ENCODE measurements at regions not wholly inside any gene's neighbourhood (a gene's known extent, or its start where the extent isn't known, plus 50 kb on each side); places are given as distances from the start of the nearest gene placed in this dataset.

DNA sequence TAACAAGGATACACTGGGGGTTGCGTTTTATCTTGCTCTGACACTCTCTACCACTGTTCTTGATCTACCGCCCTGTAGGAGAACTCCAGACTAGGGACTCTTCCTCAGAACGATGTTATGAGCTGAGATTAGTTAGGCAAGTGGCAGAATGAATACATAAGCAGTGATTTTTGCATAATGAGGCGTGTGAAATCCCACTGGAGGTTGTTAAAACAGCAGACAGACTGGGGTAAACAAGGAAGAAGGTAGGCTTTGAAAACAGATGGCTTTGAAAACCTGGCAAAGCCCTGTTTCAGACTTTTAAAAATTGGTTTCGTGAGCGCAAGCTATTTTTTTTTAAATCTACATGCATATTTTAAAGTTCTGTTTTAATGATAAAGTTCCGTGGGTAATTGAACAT, 785.2 kb downstream of the TYW1 start:
- no peak overlapping the region for H3K18ac ChIP-seq (ENCODE audit: low read depth in 1 of 2, low read length in 2 of 2)
- H3K4me3 ChIP-seq (ENCODE audit: insufficient read depth in 1 of 2, low read depth in 1 of 2, low read length in 2 of 2), result no peak overlapping the region
- H3K23ac ChIP-seq (ENCODE audit: low read length in 2 of 2), result no peak overlapping the region
- no peaks in the 10 kb centered on the region for H3K36me3 ChIP-seq (ENCODE audit: control insufficient read depth in 1 of 2, insufficient read depth in 2 of 2, low read depth in 1 of 2, low read length in 2 of 2)
- H4K8ac ChIP-seq (ENCODE audit: low read length), result no peak overlapping the region
- H3K4me1 ChIP-seq (ENCODE audit: control insufficient read depth, insufficient read depth, low read depth, low read length), result no peaks in the 10 kb centered on the region
- H3K14ac ChIP-seq (ENCODE audit: low read length in 2 of 2), result no peak overlapping the region
- H3K9me3 ChIP-seq (ENCODE audit: control insufficient read depth, low read length), result no peaks in the 10 kb centered on the region
- H2AK5ac ChIP-seq (ENCODE audit: low read length, severe bottlenecking), result no peak overlapping the region
- WGBS, result 53% methylated on average over 5 of the region's 7 CpGs
- no peak overlapping the region for H2BK15ac ChIP-seq (ENCODE audit: low read depth, poor library complexity, severe bottlenecking)
- no peak overlapping the region for H2AFZ ChIP-seq (ENCODE audit: low read depth, low read length)
- H2BK12ac ChIP-seq (ENCODE audit: low read length in 2 of 2), result no peak overlapping the region
- no peak overlapping the region for H3K4me2 ChIP-seq (ENCODE audit: low read length, poor library complexity, severe bottlenecking)
- H3K27ac ChIP-seq (ENCODE audit: low read length, poor library complexity, severe bottlenecking), result no peak overlapping the region
- H2BK5ac ChIP-seq (ENCODE audit: low read depth, low read length, poor library complexity, severe bottlenecking), result no peak overlapping the region
- H4K91ac ChIP-seq (ENCODE audit: low read length), result no peak overlapping the region
- H3K79me1 ChIP-seq (replicated peaks; ENCODE audit: low read length, poor library complexity, severe bottlenecking), result no peaks in the 10 kb centered on the region
- no peak overlapping the region for H3K4ac ChIP-seq (ENCODE audit: low read depth in 1 of 2, low read length in 2 of 2)
- no peak overlapping the region for H3K9ac ChIP-seq (ENCODE audit: low read length)
- H2BK120ac ChIP-seq (ENCODE audit: low read depth, low read length), result no peak overlapping the region
- no peaks in the 10 kb centered on the region for H3K27me3 ChIP-seq (ENCODE audit: control insufficient read depth in 1 of 2, insufficient read depth in 1 of 2, low read length in 2 of 2)
- no peak for DNase-seq

DNA sequence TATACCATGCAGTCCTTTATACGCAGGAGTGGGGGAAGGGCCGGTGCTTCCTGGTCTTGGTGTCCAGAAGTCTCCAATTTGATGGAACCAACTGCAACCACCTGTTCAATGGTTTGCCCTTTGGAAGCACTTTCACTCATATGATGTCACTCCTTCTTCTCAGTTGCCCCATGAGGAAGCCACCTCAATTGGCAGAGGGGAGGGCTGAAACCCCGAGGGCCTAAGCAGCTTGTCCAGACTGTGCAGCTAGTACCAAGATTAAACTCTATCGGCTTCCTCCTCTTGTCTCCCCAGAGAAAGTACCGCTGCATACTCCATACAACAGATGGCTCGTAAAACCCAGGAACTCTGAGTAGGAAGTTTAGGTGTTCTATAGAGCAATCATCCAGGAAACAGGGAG, 789.4 kb downstream of the TYW1 start:
- no peak overlapping the region for H2BK5ac ChIP-seq (ENCODE audit: low read depth, low read length, poor library complexity, severe bottlenecking)
- H3K9me3 ChIP-seq (ENCODE audit: control insufficient read depth, low read length), result no peaks in the 10 kb centered on the region
- no peak overlapping the region for H3K14ac ChIP-seq (ENCODE audit: low read length in 2 of 2)
- WGBS, result 91% methylated on average over 4 of the region's 6 CpGs
- H3K27ac ChIP-seq (ENCODE audit: low read length, poor library complexity, severe bottlenecking), result no peak overlapping the region
- no peak overlapping the region for H2BK12ac ChIP-seq (ENCODE audit: low read length in 2 of 2)
- no peak overlapping the region for H4K91ac ChIP-seq (ENCODE audit: low read length)
- no peak overlapping the region for H3K23ac ChIP-seq (ENCODE audit: low read length in 2 of 2)
- no peak overlapping the region for H2AK5ac ChIP-seq (ENCODE audit: low read length, severe bottlenecking)
- H2BK120ac ChIP-seq (ENCODE audit: low read depth, low read length), result no peak overlapping the region
- no peak overlapping the region for H3K4me2 ChIP-seq (ENCODE audit: low read length, poor library complexity, severe bottlenecking)
- H2AFZ ChIP-seq (ENCODE audit: low read depth, low read length), result no peak overlapping the region
- peaks cover 0 to 3% of the 10 kb centered on the region in 2 experiments for H3K27me3 ChIP-seq (ENCODE audit: control insufficient read depth in 1 of 2, insufficient read depth in 1 of 2, low read length in 2 of 2)
- no peak for DNase-seq
- no peak overlapping the region for H2BK15ac ChIP-seq (ENCODE audit: low read depth, poor library complexity, severe bottlenecking)
- H3K79me1 ChIP-seq (replicated peaks; ENCODE audit: low read length, poor library complexity, severe bottlenecking), result no peaks in the 10 kb centered on the region
- no peak overlapping the region for H4K8ac ChIP-seq (ENCODE audit: low read length)
- no peak overlapping the region for H3K4me3 ChIP-seq (ENCODE audit: insufficient read depth in 1 of 2, low read depth in 1 of 2, low read length in 2 of 2)
- H3K4ac ChIP-seq (ENCODE audit: low read depth in 1 of 2, low read length in 2 of 2), result no peak overlapping the region
- H3K18ac ChIP-seq (ENCODE audit: low read depth in 1 of 2, low read length in 2 of 2), result no peak overlapping the region
- H3K36me3 ChIP-seq (ENCODE audit: control insufficient read depth in 1 of 2, insufficient read depth in 2 of 2, low read depth in 1 of 2, low read length in 2 of 2), result no peaks in the 10 kb centered on the region
- no peaks in the 10 kb centered on the region for H3K4me1 ChIP-seq (ENCODE audit: control insufficient read depth, insufficient read depth, low read depth, low read length)
- no peak overlapping the region for H3K9ac ChIP-seq (ENCODE audit: low read length)

DNA sequence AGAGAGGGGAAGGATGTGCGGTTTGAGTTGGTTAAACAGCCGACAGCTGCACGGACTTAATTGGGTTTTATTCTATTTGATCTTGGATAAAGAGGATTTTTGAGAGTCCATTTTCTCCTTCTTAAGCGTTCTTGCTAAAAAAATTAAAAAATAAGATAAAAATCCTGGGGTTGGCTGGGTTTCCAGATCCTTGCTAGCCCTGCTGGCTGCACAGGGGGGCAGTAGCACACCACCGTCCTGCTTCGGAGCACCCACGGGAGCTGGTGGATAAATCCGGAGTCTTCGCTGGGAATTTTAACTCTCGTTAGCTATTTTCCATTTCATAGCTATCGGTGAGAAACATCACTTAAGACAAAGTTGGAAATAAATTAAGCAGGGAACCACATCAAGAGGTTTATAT, 792.0 kb downstream of the TYW1 start:
- Histone ChIP-seq H4K8ac (ENCODE audit: low read length) (no peak overlapping the region), H3K27me3 (ENCODE audit: control insufficient read depth in 1 of 2, insufficient read depth in 1 of 2, low read length in 2 of 2) (peaks cover 0 to 13% of the 10 kb centered on the region in 2 experiments), H3K79me1 (replicated peaks; ENCODE audit: low read length, poor library complexity, severe bottlenecking) (no peaks in the 10 kb centered on the region), H3K36me3 (ENCODE audit: control insufficient read depth in 1 of 2, insufficient read depth in 2 of 2, low read depth in 1 of 2, low read length in 2 of 2) (no peaks in the 10 kb centered on the region), H3K18ac (ENCODE audit: low read depth in 1 of 2, low read length in 2 of 2) (no peak overlapping the region), H2BK12ac (ENCODE audit: low read length in 2 of 2) (no peak overlapping the region), H2BK5ac (ENCODE audit: low read depth, low read length, poor library complexity, severe bottlenecking) (no peak overlapping the region), H2BK15ac (ENCODE audit: low read depth, poor library complexity, severe bottlenecking) (no peak overlapping the region), H3K14ac (ENCODE audit: low read length in 2 of 2) (no peak overlapping the region), H3K23ac (ENCODE audit: low read length in 2 of 2) (no peak overlapping the region), H2AFZ (ENCODE audit: low read depth, low read length) (no peak overlapping the region), H3K27ac (ENCODE audit: low read length, poor library complexity, severe bottlenecking) (no peak overlapping the region), H3K4ac (ENCODE audit: low read depth in 1 of 2, low read length in 2 of 2) (no peak overlapping the region), H3K9ac (ENCODE audit: low read length) (no peak overlapping the region), H3K9me3 (ENCODE audit: control insufficient read depth, low read length) (no peaks in the 10 kb centered on the region), H2BK120ac (ENCODE audit: low read depth, low read length) (no peak overlapping the region), H2AK5ac (ENCODE audit: low read length, severe bottlenecking) (no peak overlapping the region), H3K4me2 (ENCODE audit: low read length, poor library complexity, severe bottlenecking) (no peak overlapping the region), H3K4me3 (ENCODE audit: insufficient read depth in 1 of 2, low read depth in 1 of 2, low read length in 2 of 2) (no peak overlapping the region), H3K4me1 (ENCODE audit: control insufficient read depth, insufficient read depth, low read depth, low read length) (no peaks in the 10 kb centered on the region), H4K91ac (ENCODE audit: low read length) (no peak overlapping the region)
- 87% methylated on average over 9 of the region's 11 CpGs for WGBS
- DNase-seq, result no peak

DNA sequence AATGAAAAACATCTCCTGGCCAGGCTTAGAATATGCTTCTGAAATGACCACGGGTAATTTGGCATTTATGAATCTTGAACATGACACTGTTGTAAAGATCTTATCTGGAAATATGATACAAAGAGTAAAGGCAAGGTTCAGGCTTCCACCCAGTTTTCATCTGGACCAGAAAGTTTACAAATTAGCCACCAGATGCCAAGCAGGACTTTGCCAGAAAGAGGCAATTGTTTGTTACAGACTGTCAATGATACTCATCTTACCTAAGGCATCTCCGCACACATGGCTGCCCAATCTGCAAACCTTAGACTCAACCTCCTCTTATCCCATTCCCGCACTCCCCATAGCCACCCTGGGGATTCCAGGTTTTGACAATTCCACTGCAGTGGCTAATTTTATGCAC, 795.3 kb downstream of the TYW1 start:
- Histone ChIP-seq H4K8ac (ENCODE audit: low read length) (no peak overlapping the region), H4K91ac (ENCODE audit: low read length) (no peak overlapping the region), H3K9ac (ENCODE audit: low read length) (no peak overlapping the region), H3K79me1 (replicated peaks; ENCODE audit: low read length, poor library complexity, severe bottlenecking) (no peaks in the 10 kb centered on the region), H3K9me3 (ENCODE audit: control insufficient read depth, low read length) (no peaks in the 10 kb centered on the region), H2BK15ac (ENCODE audit: low read depth, poor library complexity, severe bottlenecking) (no peak overlapping the region), H3K23ac (ENCODE audit: low read length in 2 of 2) (no peak overlapping the region), H2AK5ac (ENCODE audit: low read length, severe bottlenecking) (no peak overlapping the region), H3K4me3 (ENCODE audit: insufficient read depth in 1 of 2, low read depth in 1 of 2, low read length in 2 of 2) (no peak overlapping the region), H3K36me3 (ENCODE audit: control insufficient read depth in 1 of 2, insufficient read depth in 2 of 2, low read depth in 1 of 2, low read length in 2 of 2) (no peaks in the 10 kb centered on the region), H2BK5ac (ENCODE audit: low read depth, low read length, poor library complexity, severe bottlenecking) (no peak overlapping the region), H3K4me2 (ENCODE audit: low read length, poor library complexity, severe bottlenecking) (no peak overlapping the region), H3K4me1 (ENCODE audit: control insufficient read depth, insufficient read depth, low read depth, low read length) (no peaks in the 10 kb centered on the region), H3K4ac (ENCODE audit: low read depth in 1 of 2, low read length in 2 of 2) (no peak overlapping the region), H2BK12ac (ENCODE audit: low read length in 2 of 2) (no peak overlapping the region), H3K27me3 (ENCODE audit: control insufficient read depth in 1 of 2, insufficient read depth in 1 of 2, low read length in 2 of 2) (peaks cover 0 to 13% of the 10 kb centered on the region in 2 experiments), H3K14ac (ENCODE audit: low read length in 2 of 2) (no peak overlapping the region), H2BK120ac (ENCODE audit: low read depth, low read length) (no peak overlapping the region), H3K27ac (ENCODE audit: low read length, poor library complexity, severe bottlenecking) (no peak overlapping the region), H2AFZ (ENCODE audit: low read depth, low read length) (no peak overlapping the region), H3K18ac (ENCODE audit: low read depth in 1 of 2, low read length in 2 of 2) (no peak overlapping the region)
- WGBS, result 89% methylated on average over 3 of the region's 3 CpGs
- no peak for DNase-seq
